Gastrocnemius medialis (tissue), 4 donors: ENCODE measurements at regions not wholly inside any gene's neighbourhood (a gene's known extent, or its start where the extent isn't known, plus 50 kb on each side); places are given as distances from the start of the nearest gene placed in this dataset.

ENCODE experiments used
- POLR2A ChIP-seq, 2 donors: fragments of 450-650 bp; IDR thresholded peaks; one replicate each; pipeline ENCODE4 v1.6.1; 2017; ENCODE audit warnings: antibody characterized with exemption in 2 of 2, mild to moderate bottlenecking in 2 of 2, moderate library complexity in 2 of 2
- TF ChIP-seq, protein P1 (sequence below), 5 experiments: fragments of 450-650 bp in 3 of 5; fragments of 200-600 bp in 2 of 5; sonication (generic) in 2 of 5; IDR thresholded peaks in 4 of 5; conservative IDR thresholded peaks in 1 of 5; 1 replicate in 4 of 5; 2 replicates in 1 of 5; pipeline ENCODE4 v1.5.1; 2016 to 2019; ENCODE audit warnings: antibody characterized with exemption in 5 of 5, mild to moderate bottlenecking in 3 of 5, moderate library complexity in 3 of 5

DNA sequence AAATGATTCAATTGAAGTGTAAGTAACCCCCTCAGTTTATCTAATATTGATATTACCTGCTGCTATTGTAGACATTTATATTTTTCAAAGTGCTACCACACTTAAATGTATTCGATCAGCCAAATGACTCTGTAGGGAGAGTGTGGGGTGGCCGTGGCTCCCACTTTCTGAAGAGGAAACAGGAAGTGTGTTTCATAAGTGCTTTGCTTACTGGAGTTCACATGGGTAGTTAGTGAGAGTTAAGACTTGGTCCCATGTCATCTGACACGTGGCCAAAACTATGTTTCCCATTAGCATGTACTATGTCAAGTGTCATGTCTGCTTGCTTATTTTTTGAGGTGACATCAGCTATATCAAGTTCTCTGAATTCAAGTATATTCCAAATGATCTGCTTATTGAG lies 308.1 kb upstream of the GATB start:
- TF ChIP-seq, protein P1, sequence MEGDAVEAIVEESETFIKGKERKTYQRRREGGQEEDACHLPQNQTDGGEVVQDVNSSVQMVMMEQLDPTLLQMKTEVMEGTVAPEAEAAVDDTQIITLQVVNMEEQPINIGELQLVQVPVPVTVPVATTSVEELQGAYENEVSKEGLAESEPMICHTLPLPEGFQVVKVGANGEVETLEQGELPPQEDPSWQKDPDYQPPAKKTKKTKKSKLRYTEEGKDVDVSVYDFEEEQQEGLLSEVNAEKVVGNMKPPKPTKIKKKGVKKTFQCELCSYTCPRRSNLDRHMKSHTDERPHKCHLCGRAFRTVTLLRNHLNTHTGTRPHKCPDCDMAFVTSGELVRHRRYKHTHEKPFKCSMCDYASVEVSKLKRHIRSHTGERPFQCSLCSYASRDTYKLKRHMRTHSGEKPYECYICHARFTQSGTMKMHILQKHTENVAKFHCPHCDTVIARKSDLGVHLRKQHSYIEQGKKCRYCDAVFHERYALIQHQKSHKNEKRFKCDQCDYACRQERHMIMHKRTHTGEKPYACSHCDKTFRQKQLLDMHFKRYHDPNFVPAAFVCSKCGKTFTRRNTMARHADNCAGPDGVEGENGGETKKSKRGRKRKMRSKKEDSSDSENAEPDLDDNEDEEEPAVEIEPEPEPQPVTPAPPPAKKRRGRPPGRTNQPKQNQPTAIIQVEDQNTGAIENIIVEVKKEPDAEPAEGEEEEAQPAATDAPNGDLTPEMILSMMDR (IDR thresholded peaks at IDR 0.05 in 4 of 5, conservative IDR thresholded peaks at IDR 0.05 in 1 of 5): no peak
- no peak for TF ChIP-seq POLR2A (IDR thresholded peaks at IDR 0.05)
